Dermis microvascular lymphatic vessel endothelial cell (primary cell): ENCODE measurements at regions not wholly inside any gene's neighbourhood (a gene's known extent, or its start where the extent isn't known, plus 50 kb on each side); places are given as distances from the start of the nearest gene placed in this dataset.
"Not testable (repeated sequence)": the region's sequence is repeated elsewhere in the genome, so short reads cannot be mapped to it uniquely, and the experiment has no call there.

ENCODE experiments used
- DNase-seq, 2 donors: peaks; one replicate each; pipeline versions ENCODE4 v3.0.0 to v3.0.0-alpha.2; 2010; ENCODE audit warnings: low read depth in 2 of 2

DNA sequence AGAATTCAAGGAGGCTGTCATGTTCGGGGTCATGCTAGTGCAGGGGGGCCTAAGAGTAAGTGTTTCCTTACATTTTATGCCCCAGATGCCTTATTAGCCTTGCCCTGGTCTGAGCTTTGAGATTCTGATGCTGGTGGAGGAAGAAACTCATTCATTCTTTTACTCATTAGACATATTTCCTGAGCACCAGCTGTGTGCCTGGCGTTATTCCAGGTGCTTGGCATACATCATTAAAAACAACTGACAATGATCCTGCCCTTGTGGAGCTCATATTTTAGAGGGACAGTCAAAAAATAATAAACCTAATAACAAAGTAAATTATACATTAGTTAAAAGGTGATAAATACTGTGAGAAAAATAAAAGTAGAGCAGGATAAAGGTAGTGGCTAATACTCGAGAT, 138.9 kb upstream of the SGCD start:
- DNase-seq: no peak

DNA sequence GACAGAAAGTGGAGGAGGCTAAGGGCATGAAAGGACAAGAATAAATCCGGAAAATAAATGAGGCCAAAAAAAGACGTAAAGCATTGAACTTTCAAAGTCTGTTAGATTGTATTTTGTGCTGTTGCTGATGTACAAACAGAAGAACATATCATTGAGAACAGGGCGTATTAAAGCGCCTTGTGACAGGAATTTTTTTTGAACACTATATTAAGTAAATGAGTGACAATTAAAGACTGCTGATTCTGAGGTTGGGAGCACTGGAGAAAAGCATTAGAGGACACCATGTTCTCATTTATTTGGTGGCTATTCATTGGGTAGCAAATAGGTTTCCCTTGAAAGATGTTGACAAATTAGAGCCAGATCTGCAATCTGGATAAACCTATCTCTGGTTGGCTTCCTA, 137.3 kb upstream of the SGCD start:
- no peak for DNase-seq

DNA sequence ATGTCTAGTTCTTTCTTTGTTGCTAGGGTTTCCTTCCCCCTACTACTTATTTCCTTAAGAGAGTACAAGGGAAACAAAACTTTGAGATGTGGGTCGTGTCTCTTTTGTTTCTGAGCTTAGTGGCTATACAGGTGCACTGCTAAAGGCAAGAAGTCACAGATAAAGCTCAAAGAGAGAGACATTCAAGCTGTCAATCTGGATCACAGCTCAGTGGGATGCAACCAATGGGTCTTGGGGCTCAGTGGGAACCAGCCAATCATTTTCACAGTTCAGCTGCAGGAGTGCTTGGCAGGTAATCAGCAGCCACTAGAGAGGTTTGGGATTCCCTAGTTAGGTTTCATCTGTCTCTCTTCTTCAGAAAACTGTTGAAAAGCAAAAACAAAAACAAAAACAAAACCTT, 135.4 kb upstream of the SGCD start:
- DNase-seq: no peak

DNA sequence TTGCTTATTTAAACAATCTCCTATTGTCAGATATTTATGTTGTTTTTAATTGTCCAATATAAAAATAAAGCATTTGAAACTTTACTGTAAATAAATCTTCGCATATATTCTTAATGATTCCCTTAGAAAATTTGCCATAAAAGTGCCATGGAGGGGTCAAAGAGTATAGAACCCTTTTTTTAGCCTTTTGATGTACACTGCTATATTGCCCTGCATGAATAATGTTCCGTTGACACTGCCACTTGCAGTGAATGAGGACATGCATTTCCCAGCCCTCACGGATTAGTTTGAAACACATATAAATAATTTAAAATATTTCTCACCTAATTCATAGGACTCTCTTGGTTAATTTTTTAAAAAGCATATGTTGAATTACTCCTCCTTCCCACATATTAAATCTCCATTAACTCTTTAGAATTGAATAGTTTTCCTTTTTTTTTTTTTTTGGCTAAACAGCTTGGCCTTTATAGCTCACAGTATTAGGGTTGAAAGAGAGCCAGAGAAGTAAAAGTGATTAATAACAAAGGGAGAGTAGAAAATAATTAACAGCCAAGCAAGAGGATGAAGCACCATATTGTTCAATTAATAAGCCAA, 129.8 kb upstream of the SGCD start:
- no peak for DNase-seq

DNA sequence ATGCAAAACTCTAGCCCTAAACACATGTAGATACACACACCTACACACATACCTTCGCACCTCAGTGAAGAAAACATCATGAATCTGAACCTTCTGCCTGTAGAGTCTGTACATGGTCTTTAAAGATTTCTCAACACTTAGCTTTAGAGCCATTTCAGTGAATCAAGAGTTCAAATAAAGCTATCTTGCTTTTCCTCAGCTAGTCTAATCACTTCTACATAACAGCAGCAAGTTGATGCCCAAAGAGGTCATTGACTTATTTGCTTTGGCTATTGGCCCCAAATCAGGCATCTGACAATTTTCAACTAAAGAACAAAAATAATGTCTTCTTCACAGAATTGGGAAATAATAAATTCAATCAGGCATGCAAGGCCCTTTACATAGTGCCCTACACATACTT, 127.9 kb upstream of the SGCD start:
- no peak for DNase-seq

DNA sequence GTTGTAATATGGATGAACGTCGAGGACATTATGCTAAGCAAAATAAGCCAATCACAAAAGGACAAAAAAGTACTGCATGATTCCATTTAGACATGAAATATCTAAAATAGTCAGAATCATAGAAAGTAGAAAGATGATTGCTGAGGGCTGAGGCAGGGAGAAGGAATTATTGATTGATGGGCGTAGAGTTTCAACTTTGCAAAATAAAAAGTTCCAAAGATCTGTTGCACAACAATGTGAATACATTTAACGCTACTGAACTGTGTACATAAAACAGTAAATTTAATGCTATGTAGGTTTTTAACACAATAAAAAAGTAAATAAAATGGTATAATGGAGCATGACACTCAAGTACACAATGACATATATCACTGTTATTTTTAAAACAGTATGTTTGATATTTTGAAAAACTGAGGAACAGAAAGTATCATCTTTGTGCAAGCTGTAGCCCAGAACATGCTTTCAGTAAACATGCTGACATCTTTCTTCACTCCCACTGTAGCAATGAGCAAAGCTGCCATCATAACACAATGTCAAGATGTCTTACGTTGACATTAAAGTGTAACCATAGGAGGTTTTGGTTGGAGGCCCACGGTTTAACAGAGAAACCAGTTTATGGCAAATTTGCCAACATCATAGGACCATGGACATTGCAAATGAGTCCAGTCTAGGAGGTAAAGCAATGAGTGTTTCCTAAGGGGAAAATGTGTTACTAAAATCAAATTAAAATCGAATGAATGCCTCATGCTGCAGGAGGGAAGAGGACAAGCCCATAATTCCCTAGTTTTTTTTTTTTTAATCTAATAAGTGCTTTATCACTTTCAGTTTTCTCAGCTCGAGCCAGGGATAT, 125.8 kb upstream of the SGCD start:
- DNase-seq: no peak

DNA sequence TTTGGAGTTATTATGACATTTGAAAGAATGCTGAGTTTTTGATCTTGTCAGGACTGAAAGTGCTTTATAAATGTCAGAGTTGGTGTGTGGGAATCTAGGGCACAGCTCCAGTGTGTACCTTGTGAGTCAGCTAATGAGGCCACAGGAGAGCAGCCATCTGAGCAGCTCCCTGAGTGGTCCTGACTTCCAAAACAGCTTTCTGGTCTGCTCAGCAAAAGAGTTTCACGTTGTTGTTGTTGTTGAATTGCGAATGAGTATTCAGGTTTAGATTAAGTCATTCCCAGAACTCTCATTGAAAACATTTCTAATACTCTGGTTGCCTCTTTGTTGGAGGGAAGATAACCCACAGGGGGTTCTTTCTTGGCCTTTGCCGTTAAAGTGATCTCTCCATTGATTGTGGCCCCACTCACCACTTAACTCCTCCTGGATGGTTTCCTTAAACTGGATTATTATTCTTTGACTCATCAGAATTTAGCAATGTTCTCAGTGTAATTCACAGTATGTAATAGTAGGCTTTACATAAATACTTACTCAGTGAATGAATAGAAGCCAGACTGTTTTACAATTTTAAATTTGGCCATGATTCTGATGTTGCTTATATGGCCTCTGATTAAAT, 125.1 kb upstream of the SGCD start:
- no peak for DNase-seq

DNA sequence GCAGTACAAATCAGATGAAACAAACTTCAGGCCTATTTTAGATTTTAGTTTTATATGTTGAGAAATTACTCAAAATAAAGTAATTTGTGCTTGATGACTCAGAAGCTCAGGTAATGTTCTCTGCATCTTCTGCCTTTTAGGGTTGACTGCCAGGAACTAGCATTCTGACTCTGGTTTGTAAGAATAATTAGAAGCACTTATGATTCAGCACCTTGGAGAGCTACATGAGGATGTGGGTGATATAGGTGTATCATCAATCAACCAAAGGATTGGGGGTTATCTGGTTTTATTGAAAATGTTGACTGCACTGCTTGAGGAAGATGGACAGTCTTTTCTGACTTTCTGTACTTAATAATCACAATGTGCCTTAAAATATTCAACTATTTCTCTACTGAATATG, 118.7 kb upstream of the SGCD start:
- no peak for DNase-seq

DNA sequence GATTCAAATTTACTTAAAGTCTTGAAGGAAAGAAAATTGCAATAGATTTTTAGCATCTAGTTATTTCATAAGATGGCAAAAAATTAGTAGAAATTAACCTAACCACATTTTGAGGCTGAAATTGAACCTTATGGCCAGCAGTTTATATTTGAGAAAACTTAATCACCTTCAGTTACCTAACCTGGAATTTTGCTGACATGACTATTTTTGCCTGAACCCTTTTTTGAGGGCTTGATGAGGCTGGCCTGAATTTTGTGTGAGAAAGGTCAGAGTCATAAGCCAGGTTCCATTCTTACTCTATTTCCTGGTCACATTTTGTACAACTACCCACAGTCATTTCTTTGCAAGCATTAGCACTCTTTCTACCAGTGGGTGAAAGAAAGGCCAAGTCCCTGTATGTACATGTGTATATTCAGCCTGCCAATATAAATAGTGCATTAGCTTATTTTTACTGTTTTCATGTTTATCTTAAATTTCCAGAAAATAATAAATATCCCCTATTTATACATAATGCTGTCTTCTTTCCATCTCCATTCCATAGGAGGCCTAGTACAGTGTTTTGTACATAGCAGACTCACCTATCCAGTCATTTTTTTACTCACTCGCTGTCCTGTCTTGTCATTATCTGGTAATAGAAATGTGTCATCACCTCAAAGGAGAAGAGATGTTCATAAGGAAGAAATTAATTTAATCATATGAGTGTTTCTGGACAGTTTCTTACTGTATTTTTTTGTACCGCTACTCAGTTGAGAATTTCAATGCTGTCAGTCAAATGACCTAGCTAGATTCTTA, 108.4 kb upstream of the SGCD start:
- no peak for DNase-seq

DNA sequence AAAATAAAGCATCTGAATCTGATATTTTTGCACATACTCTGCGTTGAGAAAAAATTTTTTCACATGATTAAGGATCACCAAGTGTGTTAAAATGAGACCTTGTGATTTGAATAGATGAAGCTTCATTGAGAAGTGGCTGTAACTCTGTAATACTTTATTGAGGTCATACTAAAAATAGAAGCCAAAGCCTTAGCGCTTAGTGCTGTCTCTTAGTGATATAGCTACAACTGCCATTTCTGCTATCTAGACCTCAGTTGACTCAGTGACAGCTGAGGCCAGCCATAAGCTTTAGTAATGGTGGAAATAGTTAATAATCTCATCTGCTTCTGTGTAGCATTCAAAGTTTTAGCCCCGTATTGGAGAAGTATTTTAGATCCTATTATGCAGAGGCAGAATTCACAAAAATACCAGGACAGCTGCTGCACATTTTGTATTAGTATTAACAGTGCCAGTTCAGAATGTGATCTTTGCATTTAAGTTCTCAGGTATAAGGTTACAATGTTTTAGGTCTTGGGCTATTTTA, 107.4 kb upstream of the SGCD start:
- DNase-seq: no peak

DNA sequence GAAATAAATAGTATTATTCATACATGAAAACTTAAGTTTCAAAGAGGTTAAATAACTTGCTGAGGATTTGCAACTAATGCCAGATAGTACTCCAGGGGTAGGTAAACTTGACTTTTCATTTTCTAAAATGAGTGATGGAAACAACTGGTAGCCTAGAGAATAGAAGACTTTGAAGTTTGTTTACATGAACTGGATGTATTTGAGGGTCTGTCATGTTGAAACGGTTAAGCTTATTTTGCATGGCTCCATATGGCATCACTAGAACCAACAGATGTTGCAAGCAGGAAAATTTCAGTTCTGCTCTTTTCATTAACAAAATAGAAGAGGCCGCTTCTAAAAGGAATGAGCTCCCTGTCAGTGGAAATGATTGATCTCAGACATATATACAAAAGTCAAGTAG, 105.1 kb upstream of the SGCD start:
- no peak for DNase-seq

DNA sequence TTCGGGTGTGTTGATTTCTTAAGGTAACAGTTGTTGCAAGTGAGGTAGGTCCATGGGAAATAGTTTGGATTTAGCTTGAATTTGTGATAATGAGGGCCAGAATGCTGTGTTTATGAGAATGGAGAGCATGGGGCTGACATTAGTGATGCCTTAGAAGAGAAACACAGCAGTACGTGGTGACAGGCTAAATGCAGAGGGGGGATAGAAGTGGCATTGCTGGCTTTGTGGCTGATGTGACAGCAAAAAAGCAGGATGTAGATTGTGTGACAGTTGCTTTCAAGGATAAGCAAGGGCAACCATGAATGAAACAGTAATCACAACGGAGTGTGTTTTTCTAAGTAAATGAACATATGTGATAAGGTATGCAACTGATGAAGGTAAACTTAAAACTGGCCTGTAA, 103.4 kb upstream of the SGCD start:
- no peak for DNase-seq

DNA sequence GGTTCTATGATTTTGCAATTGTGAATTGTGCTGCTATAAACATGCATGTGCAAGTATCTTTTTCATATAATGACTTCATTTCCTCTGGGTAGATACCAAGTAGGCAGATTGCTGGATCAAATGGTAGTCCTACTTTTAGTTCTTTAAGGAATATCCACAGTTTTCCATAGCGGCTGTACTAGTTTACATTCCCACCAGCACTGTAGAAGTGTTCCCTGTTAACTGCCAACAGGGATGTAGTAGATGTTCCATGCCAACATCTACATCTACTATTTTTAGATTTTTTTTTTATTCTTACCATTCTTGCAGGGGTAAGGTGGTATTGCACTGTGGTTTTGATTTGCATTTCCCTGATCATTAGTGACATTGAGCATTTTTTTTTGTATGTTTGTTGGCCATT, 100.5 kb upstream of the SGCD start:
- DNase-seq: not testable (repeated sequence)

DNA sequence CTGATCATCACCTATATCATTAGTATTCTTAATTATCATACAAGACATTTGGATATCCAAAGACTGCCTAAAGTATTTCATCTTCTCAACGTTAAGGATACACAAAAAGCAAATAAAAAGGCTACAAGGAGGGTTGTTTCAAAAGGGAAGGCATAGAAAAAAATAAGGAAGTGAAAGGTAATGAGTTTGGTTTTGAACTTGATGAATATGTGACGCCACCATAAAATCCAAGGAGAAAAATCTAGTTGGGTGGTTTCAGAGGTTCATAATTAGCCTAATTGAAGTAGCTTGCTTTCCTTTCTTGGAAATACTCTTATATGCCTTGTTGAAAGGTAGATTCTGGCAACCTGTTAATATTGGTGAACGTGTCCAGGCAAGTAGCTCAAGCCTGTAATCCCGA, 96.1 kb upstream of the SGCD start:
- no peak for DNase-seq

DNA sequence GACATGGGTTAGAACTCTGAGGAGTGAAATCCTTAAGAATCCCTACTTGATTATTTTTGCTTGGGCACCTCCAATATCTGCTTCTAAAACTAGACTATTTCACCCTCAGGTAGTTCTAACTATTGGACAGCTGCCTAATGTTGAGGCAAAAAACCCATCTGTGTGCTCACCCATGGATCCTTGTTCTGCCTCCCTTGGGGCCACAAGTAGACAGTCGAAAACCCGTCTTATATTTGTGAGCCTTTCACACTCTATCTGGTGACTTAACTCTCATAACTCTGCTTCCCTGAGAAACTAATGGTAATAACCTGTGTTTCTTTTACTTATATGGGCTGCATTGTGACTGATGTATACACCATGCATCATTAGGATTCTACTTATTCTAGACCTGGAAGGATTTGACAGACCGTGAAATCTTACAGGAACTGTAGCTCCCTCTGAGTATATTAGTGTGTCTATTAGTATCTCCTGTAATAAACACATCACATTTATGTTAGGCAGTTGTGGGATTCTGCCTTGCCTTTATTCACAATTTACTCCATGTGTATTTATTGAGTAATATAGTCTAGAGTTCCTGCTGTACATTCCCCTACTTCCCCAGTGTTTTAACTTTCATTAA, 94.6 kb upstream of the SGCD start:
- DNase-seq: no peak

DNA sequence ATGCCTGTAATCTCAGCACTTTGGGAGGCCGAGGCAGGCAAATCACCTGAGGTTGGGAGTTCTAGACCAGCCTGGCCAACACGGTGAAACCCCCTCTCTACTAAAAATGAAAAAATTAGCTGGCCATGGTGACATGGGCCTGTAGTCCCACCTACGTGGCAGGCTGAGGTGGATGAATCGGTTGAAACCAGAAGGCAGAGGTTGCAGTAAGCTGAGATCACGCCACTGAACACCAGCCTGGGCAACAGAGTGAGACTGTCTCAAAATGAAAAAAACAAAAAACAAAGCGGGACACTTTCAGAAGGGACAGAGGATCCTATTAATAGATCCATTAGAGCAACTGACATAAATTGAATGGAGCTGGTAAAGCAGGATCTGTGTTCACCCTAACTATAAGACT, 89.6 kb upstream of the SGCD start:
- no peak for DNase-seq

DNA sequence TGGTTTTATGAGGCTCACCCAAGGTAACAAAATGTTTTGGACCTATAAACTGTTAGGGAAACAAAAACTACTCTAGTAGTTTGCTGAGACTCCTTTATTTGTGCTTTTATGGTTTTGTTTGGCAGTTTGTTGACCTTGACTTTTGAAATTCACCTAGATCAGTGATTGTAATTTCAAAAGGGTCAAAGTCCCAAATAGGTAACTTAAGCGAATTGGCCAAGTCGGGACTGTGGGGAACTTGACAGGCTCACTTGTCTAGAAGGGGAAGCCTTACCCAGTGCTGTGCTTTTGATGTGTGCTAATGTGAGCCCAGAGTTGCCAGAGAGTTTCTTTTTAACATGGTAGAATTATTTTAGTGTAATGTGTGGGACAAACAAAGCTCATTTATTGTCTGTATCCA, 87.2 kb upstream of the SGCD start:
- DNase-seq: no peak

DNA sequence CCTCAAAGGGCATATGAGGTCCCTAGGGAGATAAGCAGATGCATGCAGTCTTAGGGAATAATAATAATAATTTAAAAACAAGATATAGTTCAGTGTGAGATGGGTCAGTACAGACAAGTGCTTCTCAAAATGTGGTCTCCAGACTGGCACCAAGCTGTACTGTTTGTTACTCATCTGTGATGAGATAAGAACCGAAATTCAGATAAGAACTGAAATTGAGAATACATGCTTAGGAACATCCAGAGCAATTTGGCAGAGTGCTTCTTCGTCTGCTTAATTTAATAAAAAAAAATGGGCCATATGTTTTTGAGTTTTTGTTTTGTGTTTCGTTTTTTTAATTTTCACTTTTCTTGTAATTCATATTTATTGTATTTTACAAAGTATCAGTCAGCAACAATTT, 86.5 kb upstream of the SGCD start:
- no peak for DNase-seq

DNA sequence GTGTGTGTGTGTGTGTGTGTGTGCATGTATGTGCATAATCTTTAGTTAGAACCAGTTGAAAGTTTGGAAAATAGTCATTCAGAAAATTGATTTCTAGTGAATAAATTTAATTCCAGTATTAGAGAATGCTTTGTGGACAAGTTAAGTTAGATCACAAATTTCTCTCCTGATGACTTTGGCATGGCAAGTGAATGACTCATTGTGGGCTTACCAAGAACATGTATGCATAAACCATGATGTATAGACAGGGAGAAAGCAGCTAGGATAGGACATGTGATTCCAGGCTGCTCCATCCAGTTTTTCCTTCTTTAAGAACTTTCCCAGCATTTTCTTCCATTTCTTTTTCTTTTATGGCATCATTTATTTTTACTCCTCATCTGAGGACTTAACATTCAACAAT, 85.7 kb upstream of the SGCD start:
- no peak for DNase-seq

DNA sequence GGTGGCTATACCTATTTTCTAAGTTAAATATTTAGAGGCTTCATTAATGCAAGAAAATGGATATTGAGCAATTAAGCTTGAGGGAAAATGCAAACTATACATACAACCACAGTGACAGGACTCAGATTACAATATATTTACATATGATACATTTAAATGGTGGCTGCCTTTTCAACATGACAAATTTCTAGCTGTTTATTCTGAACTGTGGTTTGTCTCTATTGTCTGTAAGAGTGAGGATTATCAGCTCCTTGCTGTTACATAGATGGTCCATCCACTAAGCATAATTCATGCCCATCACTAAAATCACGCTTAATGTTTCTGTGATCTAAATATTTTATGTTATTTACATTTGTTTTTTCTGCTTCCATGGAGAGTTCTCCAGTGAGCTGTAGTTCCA, 81.1 kb upstream of the SGCD start:
- DNase-seq: no peak

DNA sequence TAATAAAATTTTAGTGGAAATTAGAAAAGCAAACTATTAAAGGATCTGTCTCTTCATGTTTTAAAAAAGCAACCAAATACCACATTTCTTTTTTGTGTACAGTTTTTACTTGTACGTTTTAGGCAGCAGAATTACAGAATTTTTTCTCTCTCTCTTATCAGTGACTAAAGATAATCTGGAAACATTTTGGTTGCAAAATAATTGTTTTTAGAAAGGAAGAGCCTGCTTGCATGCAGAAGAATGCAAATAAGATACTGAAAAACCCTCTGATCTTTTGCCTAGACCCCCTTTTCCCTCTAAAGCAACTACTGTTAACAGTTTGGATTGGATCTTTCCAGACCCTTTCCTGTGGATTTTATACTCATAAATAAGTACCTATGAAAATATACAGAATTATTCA, 75.9 kb upstream of the SGCD start:
- DNase-seq: no peak

DNA sequence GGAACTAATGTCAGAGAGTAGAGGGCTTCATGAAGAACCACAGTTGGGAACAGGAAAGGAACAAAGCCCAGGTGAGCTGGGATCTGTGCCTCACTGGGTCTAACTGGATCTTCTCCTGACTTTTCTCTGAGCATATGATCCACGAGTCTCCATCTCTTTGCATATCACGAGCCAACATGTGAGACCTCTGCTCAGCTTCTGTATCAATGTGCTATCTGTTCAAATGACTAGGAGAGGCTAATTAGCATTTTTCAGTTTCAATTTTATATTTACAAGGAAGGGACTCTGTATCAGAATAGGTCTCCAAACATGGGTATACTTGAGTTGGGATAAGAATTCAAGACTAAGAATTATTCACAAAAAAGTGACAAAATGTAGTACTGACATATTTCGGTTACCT, 73.8 kb upstream of the SGCD start:
- no peak for DNase-seq
